Endodermal cell (in vitro differentiated cells): ENCODE measurements at regions not wholly inside any gene's neighbourhood (a gene's known extent, or its start where the extent isn't known, plus 50 kb on each side); places are given as distances from the start of the nearest gene placed in this dataset.

Experiments
- DNase-seq: peaks from one replicate; pipeline ENCODE4 v3.0.0-alpha.2; 2017
- H3K27ac ChIP-seq: 2 replicates; pipeline ENCODE4 v1.5.1; 2013; ENCODE audit warnings: mild to moderate bottlenecking, low read depth, low read length, moderate library complexity
- H3K27me3 ChIP-seq: 2 replicates; pipeline ENCODE4 v1.6.1; 2013; ENCODE audit warnings: mild to moderate bottlenecking, low read length, moderate library complexity; ENCODE audit not compliant: insufficient read depth, control insufficient read depth, poor library complexity, severe bottlenecking
- H3K36me3 ChIP-seq: 2 replicates; pipeline ENCODE4 v1.7.0; 2013; ENCODE audit warnings: mild to moderate bottlenecking, low read length, moderate library complexity; ENCODE audit not compliant: control insufficient read depth, insufficient read depth
- H3K4me1 ChIP-seq: one replicate; pipeline ENCODE4 v1.7.0; 2013; ENCODE audit warnings: low read length; ENCODE audit not compliant: control insufficient read depth, insufficient read depth
- H3K4me3 ChIP-seq: 2 replicates; pipeline ENCODE4 v1.5.1; 2013; ENCODE audit warnings: mild to moderate bottlenecking, low read length, moderate library complexity
- H3K9ac ChIP-seq: 2 replicates; pipeline ENCODE4 v1.6.1; 2013; ENCODE audit warnings: mild to moderate bottlenecking, low read length, moderate library complexity; ENCODE audit not compliant: poor library complexity, severe bottlenecking; ENCODE audit errors: extremely low read depth
- H3K9me3 ChIP-seq: 2 replicates; pipeline ENCODE4 v1.6.1; 2013; ENCODE audit warnings: mild to moderate bottlenecking, low read length, moderate library complexity; ENCODE audit not compliant: control insufficient read depth
- H3K27ac Mint-ChIP-seq: 2 replicates; pipeline ENCODE4 v1.8.0; 2020; ENCODE audit warnings: mixed read lengths
- H3K27me3 Mint-ChIP-seq: 2 replicates; pipeline ENCODE4 v1.8.0; 2021; ENCODE audit warnings: mild to moderate bottlenecking, mixed read lengths; ENCODE audit not compliant: insufficient read depth
- H3K36me3 Mint-ChIP-seq: 2 replicates; pipeline ENCODE4 v1.8.0; 2020; ENCODE audit warnings: low read depth, mixed read lengths
- H3K4me1 Mint-ChIP-seq: 2 replicates; pipeline ENCODE4 v1.8.0; 2020; ENCODE audit warnings: mixed read lengths
- H3K4me3 Mint-ChIP-seq: 2 replicates; pipeline ENCODE4 v1.8.0; 2020; ENCODE audit warnings: mild to moderate bottlenecking, moderate library complexity, mixed read lengths
- H3K9me3 Mint-ChIP-seq: 2 replicates; pipeline ENCODE4 v1.8.0; 2020; ENCODE audit warnings: mild to moderate bottlenecking, mixed read lengths
- WGBS, 2 experiments: methylation state at CpG; one replicate each; pipeline versions ENCODE4 v1.1.5 to v1.1.7; 2013; ENCODE audit warnings: missing lambda C conversion rate in 2 of 2, mixed read lengths in 1 of 2; ENCODE audit not compliant: insufficient coverage in 1 of 2, insufficient read length in 1 of 2; 5-methylcytosine and 5-hydroxymethylcytosine counted together
- TF ChIP-seq, protein P1 (sequence below): fragments of 200-600 bp; sonication (generic); conservative IDR thresholded peaks from 2 replicates; pipeline ENCODE4 v1.5.0; 2021; ENCODE audit warnings: antibody characterized with exemption, mild to moderate bottlenecking

DNA sequence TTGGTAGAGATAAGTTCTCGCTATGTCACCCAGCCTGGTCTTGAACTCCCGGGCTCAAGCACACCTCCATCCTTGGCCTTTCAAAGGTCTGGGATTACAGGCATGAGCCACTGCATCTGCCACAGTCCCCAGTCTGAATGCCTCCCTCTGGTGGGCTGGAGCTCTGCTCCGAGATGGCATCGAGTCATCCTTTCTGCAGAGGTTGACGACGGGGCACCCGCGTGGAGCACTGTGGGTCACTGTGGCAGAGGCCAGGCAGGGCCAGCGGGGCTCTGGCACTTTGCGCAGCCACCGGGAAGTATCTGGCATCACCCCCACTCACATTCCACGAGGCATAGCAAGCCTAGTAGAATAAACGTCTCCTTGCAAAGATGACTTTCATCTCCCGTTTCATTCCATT is 163.3 kb upstream of the DIO3 start:
- DNase-seq = peak; percentile 50
- Histone ChIP-seq H3K4me3 (no peak overlapping the region), H3K27ac (no peak overlapping the region), H3K36me3 (no peaks in the 10 kb centered on the region), H3K9ac (no peak overlapping the region), H3K9me3 (no peaks in the 10 kb centered on the region), H3K27me3 (no peaks in the 10 kb centered on the region), H3K4me1 (peaks cover 4% of the 10 kb centered on the region)
- WGBS, 2 experiments = 90 to 91% methylated on average over 12 to 14 of the region's 14 CpGs
- no peak overlapping the region for H3K4me3 Mint-ChIP-seq
- H3K36me3 Mint-ChIP-seq = no peaks in the 10 kb centered on the region
- no peaks in the 10 kb centered on the region for H3K9me3 Mint-ChIP-seq
- H3K4me1 Mint-ChIP-seq = peaks cover 13% of the 10 kb centered on the region
- no peak overlapping the region for H3K27ac Mint-ChIP-seq
- H3K27me3 Mint-ChIP-seq = peaks cover 9% of the 10 kb centered on the region
- TF ChIP-seq, protein P1, sequence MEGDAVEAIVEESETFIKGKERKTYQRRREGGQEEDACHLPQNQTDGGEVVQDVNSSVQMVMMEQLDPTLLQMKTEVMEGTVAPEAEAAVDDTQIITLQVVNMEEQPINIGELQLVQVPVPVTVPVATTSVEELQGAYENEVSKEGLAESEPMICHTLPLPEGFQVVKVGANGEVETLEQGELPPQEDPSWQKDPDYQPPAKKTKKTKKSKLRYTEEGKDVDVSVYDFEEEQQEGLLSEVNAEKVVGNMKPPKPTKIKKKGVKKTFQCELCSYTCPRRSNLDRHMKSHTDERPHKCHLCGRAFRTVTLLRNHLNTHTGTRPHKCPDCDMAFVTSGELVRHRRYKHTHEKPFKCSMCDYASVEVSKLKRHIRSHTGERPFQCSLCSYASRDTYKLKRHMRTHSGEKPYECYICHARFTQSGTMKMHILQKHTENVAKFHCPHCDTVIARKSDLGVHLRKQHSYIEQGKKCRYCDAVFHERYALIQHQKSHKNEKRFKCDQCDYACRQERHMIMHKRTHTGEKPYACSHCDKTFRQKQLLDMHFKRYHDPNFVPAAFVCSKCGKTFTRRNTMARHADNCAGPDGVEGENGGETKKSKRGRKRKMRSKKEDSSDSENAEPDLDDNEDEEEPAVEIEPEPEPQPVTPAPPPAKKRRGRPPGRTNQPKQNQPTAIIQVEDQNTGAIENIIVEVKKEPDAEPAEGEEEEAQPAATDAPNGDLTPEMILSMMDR = peak; percentile 46

DNA sequence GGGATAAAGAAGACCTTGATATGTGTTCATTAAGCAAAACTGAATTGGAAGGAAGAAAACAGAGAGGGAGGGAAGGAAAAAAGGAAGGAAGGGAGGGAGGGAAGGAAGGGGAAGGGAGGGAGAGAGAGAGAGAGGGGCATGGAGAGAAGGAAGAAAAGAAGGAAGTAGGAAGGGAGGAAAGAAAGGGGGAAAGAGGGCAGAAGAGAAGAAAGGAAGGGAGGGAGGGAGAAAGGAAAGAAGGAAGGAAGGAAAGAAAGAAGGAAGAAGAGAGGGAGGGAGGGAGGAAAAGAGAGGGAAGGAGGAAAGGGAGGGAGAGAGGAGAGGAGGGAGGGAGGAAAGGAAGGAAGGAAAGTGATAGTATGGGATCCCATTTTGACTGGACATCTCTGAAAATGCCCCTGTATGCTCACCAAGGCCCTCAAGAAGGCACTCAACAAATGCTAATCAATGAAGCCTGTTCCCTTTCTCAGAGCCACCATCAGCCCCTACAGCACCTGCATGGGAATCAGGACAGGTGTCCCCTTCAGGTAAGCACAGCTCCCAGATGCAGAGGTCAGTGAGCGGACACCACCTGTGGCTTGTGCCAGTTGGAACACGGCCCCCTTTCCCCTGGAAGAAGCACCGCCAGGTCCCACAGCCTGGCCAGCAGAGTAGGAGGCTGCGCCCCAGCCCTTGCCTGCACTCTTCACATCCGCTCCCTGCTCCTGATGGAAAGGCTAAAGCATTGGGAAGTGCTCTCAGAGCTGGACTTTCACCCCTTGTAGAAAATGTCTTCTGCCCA is 161.4 kb upstream of the DIO3 start:
- Histone ChIP-seq H3K27ac (no peak overlapping the region), H3K27me3 (no peaks in the 10 kb centered on the region), H3K36me3 (no peaks in the 10 kb centered on the region), H3K9me3 (no peaks in the 10 kb centered on the region), H3K4me3 (no peak overlapping the region), H3K4me1 (peaks cover 4% of the 10 kb centered on the region), H3K9ac (no peak overlapping the region)
- no peak for DNase-seq
- no peaks in the 10 kb centered on the region for H3K9me3 Mint-ChIP-seq
- H3K4me3 Mint-ChIP-seq = no peak overlapping the region
- peaks cover 18% of the 10 kb centered on the region for H3K4me1 Mint-ChIP-seq
- peaks cover 2% of the 10 kb centered on the region for H3K27me3 Mint-ChIP-seq
- WGBS, 2 experiments = 95% methylated on average over 5 of the region's 5 CpGs; no CpG with 5 or more reads in 1 of the 2 experiments
- H3K27ac Mint-ChIP-seq = no peak overlapping the region
- H3K36me3 Mint-ChIP-seq = no peaks in the 10 kb centered on the region
- TF ChIP-seq, protein P1 = no peak

DNA sequence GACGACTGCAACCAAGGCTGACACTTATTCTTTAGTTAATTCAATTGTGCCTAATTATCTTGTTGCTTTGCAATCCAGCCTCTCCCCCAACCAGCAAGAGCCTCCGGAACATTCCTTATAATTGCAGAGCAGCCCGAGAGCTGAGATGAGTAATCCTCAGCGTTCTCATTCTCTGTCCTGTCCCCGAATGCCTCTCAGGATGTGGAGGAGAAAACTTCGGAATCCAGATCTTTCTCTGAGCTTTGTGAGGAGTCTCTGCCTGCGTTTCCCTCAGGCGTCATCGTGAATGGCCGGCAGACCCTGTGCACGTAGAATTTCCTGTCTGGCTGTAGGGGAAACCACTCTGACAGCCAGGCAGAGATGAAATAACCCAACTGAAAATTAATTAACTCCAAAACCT is 160.5 kb upstream of the DIO3 start:
- no peak overlapping the region for H3K27ac ChIP-seq
- Mint-ChIP-seq H3K4me1 (peaks cover 18% of the 10 kb centered on the region), H3K36me3 (no peaks in the 10 kb centered on the region), H3K9me3 (no peaks in the 10 kb centered on the region), H3K4me3 (no peak overlapping the region), H3K27me3 (peaks cover 2% of the 10 kb centered on the region), H3K27ac (peak overlapping the region; percentile 74)
- H3K9me3 ChIP-seq = no peaks in the 10 kb centered on the region
- no peaks in the 10 kb centered on the region for H3K36me3 ChIP-seq
- no peak overlapping the region for H3K9ac ChIP-seq
- H3K27me3 ChIP-seq = no peaks in the 10 kb centered on the region
- H3K4me1 ChIP-seq = peaks cover 4% of the 10 kb centered on the region
- no peak overlapping the region for H3K4me3 ChIP-seq
- 60 to 75% methylated on average over 10 to 11 of the region's 11 CpGs for WGBS, 2 experiments
- TF ChIP-seq, protein P1 = no peak
- DNase-seq = no peak
